ENCODE measurements at regions not wholly inside any gene's neighbourhood (a gene's known extent, or its start where the extent isn't known, plus 50 kb on each side); places are given as distances from the start of the nearest gene placed in this dataset.

DNA sequence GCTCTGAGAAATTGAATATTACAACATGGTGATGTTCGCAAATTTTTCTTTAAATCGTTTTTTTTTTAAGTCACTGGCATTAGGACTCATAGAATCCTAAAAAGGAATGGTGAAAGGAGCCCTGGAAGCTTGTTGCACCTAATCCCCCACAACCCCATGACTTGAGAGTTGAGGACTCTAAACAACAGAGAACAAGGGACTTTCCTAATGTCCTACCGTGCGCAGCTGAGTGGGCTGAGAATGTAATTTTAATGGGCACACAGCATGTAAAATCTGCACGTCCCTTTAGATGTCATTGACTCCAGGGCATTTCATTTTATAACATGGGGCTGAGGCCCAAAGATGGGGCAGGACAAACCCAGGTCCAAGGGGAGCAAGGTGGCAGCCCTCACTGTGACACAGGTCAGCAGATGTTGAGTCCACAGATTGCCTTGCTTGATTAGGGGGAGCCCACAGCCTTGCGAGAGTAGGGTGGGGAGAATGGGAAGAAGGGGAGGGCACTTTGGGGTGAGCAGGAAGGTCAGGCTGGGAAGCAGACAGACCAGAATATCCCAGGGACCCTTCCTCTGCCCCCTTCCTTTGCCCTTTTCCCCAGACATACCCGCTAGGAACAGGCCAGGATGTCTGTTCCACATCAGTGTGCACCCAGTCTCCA is 208.4 kb upstream of the ZMIZ1 start:
- DNase-seq (ENCODE audit: low spot score) = no peak

DNA sequence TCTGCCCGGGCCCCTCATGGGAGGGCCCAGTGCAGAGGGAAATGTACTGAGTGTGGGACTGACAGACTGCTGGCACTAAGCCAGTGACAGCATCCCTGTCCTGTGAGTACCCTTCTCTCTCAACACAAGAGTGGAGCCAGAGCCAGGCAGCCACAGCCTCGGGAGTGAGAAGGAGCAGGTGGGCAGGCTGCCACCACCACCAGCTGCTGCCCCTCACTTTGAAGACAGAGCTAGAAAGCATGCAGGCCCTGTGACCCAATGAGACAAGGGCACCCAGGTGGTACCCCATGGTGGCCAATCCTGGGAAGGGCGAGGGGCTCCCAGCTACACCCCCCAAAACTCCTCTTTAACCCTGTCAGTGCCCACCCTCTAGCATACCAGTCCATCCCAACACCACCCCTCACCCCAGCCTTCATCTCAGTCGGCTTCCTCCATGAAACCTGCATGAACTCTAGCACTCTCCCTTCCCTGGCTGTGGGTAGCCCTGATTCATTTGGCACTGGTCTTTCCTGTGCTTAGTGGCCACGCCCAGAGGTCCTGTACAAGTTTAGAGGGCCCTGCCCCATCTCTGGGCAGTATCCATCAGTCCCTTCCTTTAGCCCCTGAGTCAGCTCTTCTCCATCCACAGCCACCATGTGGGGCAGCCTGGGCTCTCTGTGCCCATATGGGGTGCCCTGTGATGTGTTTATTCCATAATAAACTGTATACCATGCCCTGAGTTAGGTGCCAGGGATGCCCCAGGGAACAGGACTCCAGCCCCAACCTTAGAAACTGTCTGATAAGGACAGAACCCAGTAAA is 207.0 kb upstream of the ZMIZ1 start:
- no peak for DNase-seq (ENCODE audit: low spot score)

- DNase-seq (ENCODE audit: low spot score) = no peak
Measured at GRCh38 chr10:78862328-78862640, 206.5 kb upstream of the ZMIZ1 start.

- no peak for DNase-seq (ENCODE audit: low spot score)
Measured at GRCh38 chr10:78863140-78863905, 205.4 kb upstream of the ZMIZ1 start.

DNA sequence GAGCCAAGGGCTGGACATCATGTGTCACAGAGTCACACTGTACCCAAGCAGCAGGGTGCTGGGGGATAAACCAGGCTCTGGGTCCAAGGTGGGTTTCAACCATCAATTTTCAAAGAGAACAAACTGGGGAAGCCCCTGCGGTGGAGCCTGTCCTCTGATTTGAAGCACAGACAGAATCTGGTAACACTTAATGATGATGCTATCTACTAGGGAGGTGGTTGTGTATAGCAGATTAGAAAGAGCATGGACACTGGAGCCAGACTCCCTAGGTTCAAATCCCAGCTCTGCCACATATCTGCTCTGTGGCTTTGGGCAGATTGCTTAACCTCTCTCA is 204.9 kb upstream of the ZMIZ1 start:
- no peak for DNase-seq (ENCODE audit: low spot score)

- no peak for DNase-seq (ENCODE audit: low spot score)
Measured at GRCh38 chr10:78864761-78865537, 203.8 kb upstream of the ZMIZ1 start.

- DNase-seq (ENCODE audit: low spot score) = no peak
Measured at GRCh38 chr10:78865538-78865875, 203.3 kb upstream of the ZMIZ1 start.

GRCh38 chr10:78865931-78866717 is 202.6 kb upstream of the ZMIZ1 start:
- DNase-seq (ENCODE audit: low spot score) = no peak

GRCh38 chr10:78866731-78867554 is 201.8 kb upstream of the ZMIZ1 start:
- DNase-seq (ENCODE audit: low spot score) = no peak

GRCh38 chr10:78867555-78867939 is 201.2 kb upstream of the ZMIZ1 start:
- no peak for DNase-seq (ENCODE audit: low spot score)

DNA sequence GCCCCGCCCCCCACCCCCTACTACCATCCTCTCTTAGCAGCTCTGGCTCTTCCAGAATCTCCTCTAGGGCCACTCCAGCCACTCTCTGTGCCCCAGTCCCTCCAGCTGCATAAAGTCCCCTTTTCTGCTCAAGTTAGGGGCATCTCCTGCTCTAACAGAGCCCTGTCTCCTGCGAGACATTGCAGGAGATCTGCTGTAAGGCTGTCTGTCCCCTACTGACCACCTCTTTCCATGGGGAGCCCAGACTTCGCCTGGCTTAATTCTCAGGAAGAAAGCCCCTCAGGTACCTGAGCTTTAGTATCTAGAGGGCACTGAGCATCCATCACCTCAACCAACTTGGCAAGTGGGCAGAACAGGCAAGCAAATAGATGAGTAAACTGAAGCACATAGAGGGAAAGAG is 200.7 kb upstream of the ZMIZ1 start:
- DNase-seq (ENCODE audit: low spot score) = no peak

DNA sequence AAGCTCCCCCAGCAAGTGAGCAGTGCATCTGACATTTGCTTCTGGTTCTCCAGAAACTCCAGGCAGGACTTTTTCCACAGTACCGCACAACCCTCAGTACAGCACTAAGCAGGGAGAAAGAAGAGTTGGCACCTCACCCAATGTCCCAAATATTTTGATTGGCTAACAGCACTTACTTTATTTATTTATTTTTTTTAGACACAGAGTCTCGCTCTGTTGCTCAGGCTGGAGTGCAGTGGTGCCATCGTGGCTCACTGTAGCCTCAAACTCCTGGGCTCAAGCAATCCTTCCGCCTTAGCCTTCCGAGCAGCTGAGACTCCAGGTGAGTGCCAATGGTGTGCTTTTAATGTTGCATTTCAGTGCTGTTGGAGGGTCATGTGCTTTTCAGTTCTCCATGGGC is 200.3 kb upstream of the ZMIZ1 start:
- DNase-seq (ENCODE audit: low spot score) = no peak

GRCh38 chr10:78868861-78869260 is 199.9 kb upstream of the ZMIZ1 start:
- no peak for DNase-seq (ENCODE audit: low spot score)

- DNase-seq (ENCODE audit: low spot score) = no peak
Measured at GRCh38 chr10:78869508-78870454, 199.0 kb upstream of the ZMIZ1 start.

- no peak for DNase-seq (ENCODE audit: low spot score)
Measured at GRCh38 chr10:78870458-78870857, 198.3 kb upstream of the ZMIZ1 start.

DNA sequence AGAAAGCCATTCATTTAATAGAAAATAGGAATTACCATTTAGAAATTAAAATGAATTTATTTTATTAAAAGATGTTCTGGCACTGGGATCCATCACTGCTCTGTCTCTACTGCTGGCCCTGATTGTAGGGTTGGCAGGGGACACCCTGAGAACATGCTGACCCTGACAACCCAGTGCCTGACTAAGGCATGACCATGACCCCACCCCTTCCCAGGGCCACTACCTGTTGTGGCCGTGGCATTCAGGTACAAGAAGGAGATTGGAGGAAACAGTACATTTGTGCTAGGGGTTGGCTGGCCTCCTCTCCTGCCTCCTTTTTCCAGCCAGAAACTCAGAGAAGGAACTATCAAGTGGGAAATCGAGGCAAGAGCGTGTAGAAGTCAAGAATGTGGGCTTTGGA is 197.0 kb upstream of the ZMIZ1 start:
- no peak for DNase-seq (ENCODE audit: low spot score)

- no peak for DNase-seq (ENCODE audit: low spot score)
Measured at GRCh38 chr10:78873413-78873812, 195.4 kb upstream of the ZMIZ1 start.

DNA sequence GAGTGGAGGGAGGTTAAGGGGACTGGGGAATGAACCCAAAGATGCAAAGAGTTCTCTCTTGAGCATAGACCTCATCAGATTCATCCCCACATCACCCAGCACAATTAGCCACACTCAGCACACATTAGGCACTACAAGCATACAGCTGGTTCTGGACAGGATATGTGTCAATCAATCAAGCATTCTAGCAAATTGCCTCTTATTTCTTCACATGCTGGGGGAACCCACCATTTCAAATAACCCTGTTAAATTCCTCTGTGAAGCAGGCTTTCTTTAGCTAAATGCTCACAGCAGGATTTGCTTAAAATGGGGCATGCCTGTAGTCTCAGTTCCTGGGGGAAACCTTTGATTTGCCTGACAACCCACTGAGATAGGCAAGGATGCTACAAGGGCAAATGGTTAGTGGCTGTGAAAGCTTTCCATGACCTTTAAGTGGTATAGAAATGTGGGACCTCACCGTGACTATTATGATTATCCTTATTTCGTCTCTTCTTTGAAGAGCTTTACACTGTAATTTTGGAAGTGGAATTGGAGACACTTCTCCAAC is 193.4 kb upstream of the ZMIZ1 start:
- no peak for DNase-seq (ENCODE audit: low spot score)

DNA sequence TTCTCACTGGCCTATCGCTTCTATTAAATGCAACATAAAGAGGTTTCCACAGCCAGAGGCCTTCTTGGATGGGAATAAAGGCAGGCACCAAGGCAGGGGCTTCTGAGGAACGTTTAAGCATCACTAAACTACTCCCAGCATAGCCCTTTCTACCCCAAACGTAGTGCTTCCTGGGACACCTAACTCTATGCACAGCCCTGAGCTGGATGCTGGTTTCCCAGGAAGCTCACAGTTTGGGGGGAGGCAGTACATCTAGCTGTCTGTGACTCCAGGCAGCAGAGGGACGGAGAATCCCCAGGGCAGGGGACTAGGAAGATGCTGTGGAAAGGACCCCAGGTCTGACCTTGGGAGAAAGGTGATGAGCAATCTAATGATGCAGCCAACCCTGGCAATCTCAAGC is 192.8 kb upstream of the ZMIZ1 start:
- DNase-seq (ENCODE audit: low spot score) = no peak

- DNase-seq (ENCODE audit: low spot score) = no peak
Measured at GRCh38 chr10:78876449-78876848, 192.3 kb upstream of the ZMIZ1 start.
